HG02798 (cell line): ENCODE measurements at regions not wholly inside any gene's neighbourhood (a gene's known extent, or its start where the extent isn't known, plus 50 kb on each side); places are given as distances from the start of the nearest gene placed in this dataset.
"Not testable (repeated sequence)": the region's sequence is repeated elsewhere in the genome, so short reads cannot be mapped to it uniquely, and the experiment has no call there.

Experiments used
- ATAC-seq: cut with Tn5 transposase; IDR thresholded peaks from one replicate; pipeline ENCODE4 v1.9.1; 2021; ENCODE audit warnings: mild to moderate bottlenecking; ENCODE audit not compliant: unreplicated experiment, poor library complexity

- ATAC-seq = peak; percentile 94
Measured at GRCh38 chr5:162209005-162209605, 141.5 kb downstream of the GABRG2 start.

GRCh38 chr5:162214551-162214950 is 147.0 kb downstream of the GABRG2 start:
- no peak for ATAC-seq

- no peak for ATAC-seq
Measured at GRCh38 chr5:162217037-162217436, 149.5 kb downstream of the GABRG2 start.

GRCh38 chr5:162221910-162222309 is 154.3 kb downstream of the GABRG2 start:
- no peak for ATAC-seq

- ATAC-seq = no peak
Measured at GRCh38 chr5:162227075-162227474, 159.5 kb downstream of the GABRG2 start.

GRCh38 chr5:162230348-162230747 is 162.8 kb downstream of the GABRG2 start:
- ATAC-seq = no peak

GRCh38 chr5:162231522-162231921 is 163.9 kb downstream of the GABRG2 start:
- ATAC-seq = no peak

GRCh38 chr5:162240734-162241133 is 173.2 kb downstream of the GABRG2 start:
- no peak for ATAC-seq

- ATAC-seq = no peak
Measured at GRCh38 chr5:162242416-162242815, 174.8 kb downstream of the GABRG2 start.

- no peak for ATAC-seq
Measured at GRCh38 chr5:162243651-162244050, 176.1 kb downstream of the GABRG2 start.

GRCh38 chr5:162248107-162248713 is 180.6 kb downstream of the GABRG2 start:
- peak; percentile 60 for ATAC-seq

- ATAC-seq = no peak
Measured at GRCh38 chr5:162256711-162257110, 189.1 kb downstream of the GABRG2 start.

- ATAC-seq = no peak
Measured at GRCh38 chr5:162268694-162269481, 201.3 kb downstream of the GABRG2 start.

- no peak for ATAC-seq
Measured at GRCh38 chr5:162272417-162272816, 204.8 kb downstream of the GABRG2 start.

GRCh38 chr5:162274679-162275078 is 207.1 kb downstream of the GABRG2 start:
- no peak for ATAC-seq

GRCh38 chr5:162275387-162275786 is 207.8 kb downstream of the GABRG2 start:
- ATAC-seq = not testable (repeated sequence)

- no peak for ATAC-seq
Measured at GRCh38 chr5:162282191-162282590, 214.6 kb downstream of the GABRG2 start.

GRCh38 chr5:162283609-162284008 is 216.0 kb downstream of the GABRG2 start:
- no peak for ATAC-seq

- ATAC-seq = peak; percentile 79
Measured at GRCh38 chr5:162288647-162289296, 221.2 kb downstream of the GABRG2 start.

- peak; percentile 58 for ATAC-seq
Measured at GRCh38 chr5:162289489-162289888, 221.9 kb downstream of the GABRG2 start.

GRCh38 chr5:162299793-162300192 is 232.2 kb downstream of the GABRG2 start:
- ATAC-seq = no peak
